Ascending aorta (tissue), 2 donors: ENCODE measurements at regions not wholly inside any gene's neighbourhood (a gene's known extent, or its start where the extent isn't known, plus 50 kb on each side); places are given as distances from the start of the nearest gene placed in this dataset.

Source experiments
- DNase-seq, 2 donors: peaks; one replicate each; pipeline ENCODE4 v3.0.0-alpha.2; 2019; ENCODE audit warnings: low spot score in 2 of 2
- H3K27ac ChIP-seq, 2 donors: fragments of 200-600 bp; sonication (generic); one replicate each; pipeline ENCODE4 v1.5.1; 2016 to 2017; ENCODE audit warnings: mild to moderate bottlenecking in 1 of 2
- H3K27me3 ChIP-seq: fragments of 200-600 bp; sonication (generic); one replicate; pipeline ENCODE4 v1.5.1; 2017
- H3K36me3 ChIP-seq, 2 donors: fragments of 200-600 bp; sonication (generic); one replicate each; pipeline ENCODE4 v1.5.1; 2016
- H3K4me1 ChIP-seq, 2 donors: fragments of 200-600 bp; sonication (generic); one replicate each; pipeline ENCODE4 v1.5.1; 2016 to 2017; ENCODE audit warnings: mild to moderate bottlenecking in 1 of 2
- H3K4me3 ChIP-seq, 2 donors: fragments of 200-600 bp; sonication (generic); one replicate each; pipeline ENCODE4 v1.5.1; 2016 to 2017; ENCODE audit warnings: mild to moderate bottlenecking in 1 of 2
- H3K9me3 ChIP-seq, 2 donors: fragments of 200-600 bp; sonication (generic); one replicate each; pipeline ENCODE4 v1.5.1; 2016
- intact Hi-C: fragments of 100-400 bp; cut with DNase I; formaldehyde crosslinking; loops from one replicate; pipeline ENCODE4 v1.15.1; 2023
- TF ChIP-seq, protein P1 (sequence below), 3 experiments: fragments of 200-600 bp in 2 of 3; fragments of 450-650 bp in 1 of 3; sonication (generic) in 2 of 3; IDR thresholded peaks; one replicate each; pipeline ENCODE4 v1.5.1; 2016 to 2019; ENCODE audit warnings: antibody characterized with exemption in 3 of 3, mild to moderate bottlenecking in 1 of 3, moderate library complexity in 1 of 3

DNA sequence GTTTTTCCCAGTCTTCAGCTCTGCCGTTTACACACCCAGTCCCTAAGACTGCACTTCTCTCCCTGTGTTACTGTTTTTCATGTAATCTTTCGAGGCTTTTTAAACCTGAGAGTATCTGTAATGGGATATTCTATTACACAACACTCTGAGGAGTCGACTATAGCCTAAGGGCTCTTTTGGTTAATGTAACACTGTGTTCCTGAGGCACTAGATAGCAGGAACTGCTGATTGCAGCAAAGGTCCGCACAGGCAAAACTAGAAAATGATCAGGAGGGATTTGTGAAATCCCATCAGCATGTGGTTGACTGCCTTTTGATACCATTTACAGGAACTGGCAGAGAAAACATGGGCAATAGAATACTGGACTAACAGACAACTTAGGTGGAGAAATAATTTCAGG is 512.3 kb upstream of the RAG2 start:
- Histone ChIP-seq H3K4me1 (no peaks in the 10 kb centered on the region), H3K9me3 (no peaks in the 10 kb centered on the region), H3K27ac (no peak overlapping the region), H3K36me3 (no peaks in the 10 kb centered on the region), H3K4me3 (no peak overlapping the region), H3K27me3 (no peaks in the 10 kb centered on the region)
- intact Hi-C loops = no loop called here
- DNase-seq = no peak
- TF ChIP-seq, protein P1, sequence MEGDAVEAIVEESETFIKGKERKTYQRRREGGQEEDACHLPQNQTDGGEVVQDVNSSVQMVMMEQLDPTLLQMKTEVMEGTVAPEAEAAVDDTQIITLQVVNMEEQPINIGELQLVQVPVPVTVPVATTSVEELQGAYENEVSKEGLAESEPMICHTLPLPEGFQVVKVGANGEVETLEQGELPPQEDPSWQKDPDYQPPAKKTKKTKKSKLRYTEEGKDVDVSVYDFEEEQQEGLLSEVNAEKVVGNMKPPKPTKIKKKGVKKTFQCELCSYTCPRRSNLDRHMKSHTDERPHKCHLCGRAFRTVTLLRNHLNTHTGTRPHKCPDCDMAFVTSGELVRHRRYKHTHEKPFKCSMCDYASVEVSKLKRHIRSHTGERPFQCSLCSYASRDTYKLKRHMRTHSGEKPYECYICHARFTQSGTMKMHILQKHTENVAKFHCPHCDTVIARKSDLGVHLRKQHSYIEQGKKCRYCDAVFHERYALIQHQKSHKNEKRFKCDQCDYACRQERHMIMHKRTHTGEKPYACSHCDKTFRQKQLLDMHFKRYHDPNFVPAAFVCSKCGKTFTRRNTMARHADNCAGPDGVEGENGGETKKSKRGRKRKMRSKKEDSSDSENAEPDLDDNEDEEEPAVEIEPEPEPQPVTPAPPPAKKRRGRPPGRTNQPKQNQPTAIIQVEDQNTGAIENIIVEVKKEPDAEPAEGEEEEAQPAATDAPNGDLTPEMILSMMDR (IDR thresholded peaks at IDR 0.05) = no peak

DNA sequence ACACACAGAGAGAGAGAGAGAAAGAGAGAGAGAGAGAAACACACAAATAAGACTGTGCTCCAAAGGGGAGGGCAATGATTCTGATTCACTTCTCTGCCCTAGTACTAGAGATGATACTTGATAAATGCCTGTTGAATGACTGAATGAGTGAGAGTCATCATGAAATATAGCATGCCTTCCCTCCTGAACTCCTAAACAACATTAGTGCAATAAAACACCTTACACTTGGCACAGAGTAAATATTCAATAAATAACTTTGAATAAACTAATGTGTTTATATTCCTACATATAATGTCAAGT is 511.2 kb upstream of the RAG2 start:
- TF ChIP-seq, protein P1 (IDR thresholded peaks at IDR 0.05) = no peak
- H3K9me3 ChIP-seq = no peaks in the 10 kb centered on the region
- no peaks in the 10 kb centered on the region for H3K4me1 ChIP-seq
- H3K27ac ChIP-seq = no peak overlapping the region
- H3K4me3 ChIP-seq = no peak overlapping the region
- no peaks in the 10 kb centered on the region for H3K36me3 ChIP-seq
- DNase-seq = no peak
- H3K27me3 ChIP-seq = no peaks in the 10 kb centered on the region
- intact Hi-C loops = no loop called here

DNA sequence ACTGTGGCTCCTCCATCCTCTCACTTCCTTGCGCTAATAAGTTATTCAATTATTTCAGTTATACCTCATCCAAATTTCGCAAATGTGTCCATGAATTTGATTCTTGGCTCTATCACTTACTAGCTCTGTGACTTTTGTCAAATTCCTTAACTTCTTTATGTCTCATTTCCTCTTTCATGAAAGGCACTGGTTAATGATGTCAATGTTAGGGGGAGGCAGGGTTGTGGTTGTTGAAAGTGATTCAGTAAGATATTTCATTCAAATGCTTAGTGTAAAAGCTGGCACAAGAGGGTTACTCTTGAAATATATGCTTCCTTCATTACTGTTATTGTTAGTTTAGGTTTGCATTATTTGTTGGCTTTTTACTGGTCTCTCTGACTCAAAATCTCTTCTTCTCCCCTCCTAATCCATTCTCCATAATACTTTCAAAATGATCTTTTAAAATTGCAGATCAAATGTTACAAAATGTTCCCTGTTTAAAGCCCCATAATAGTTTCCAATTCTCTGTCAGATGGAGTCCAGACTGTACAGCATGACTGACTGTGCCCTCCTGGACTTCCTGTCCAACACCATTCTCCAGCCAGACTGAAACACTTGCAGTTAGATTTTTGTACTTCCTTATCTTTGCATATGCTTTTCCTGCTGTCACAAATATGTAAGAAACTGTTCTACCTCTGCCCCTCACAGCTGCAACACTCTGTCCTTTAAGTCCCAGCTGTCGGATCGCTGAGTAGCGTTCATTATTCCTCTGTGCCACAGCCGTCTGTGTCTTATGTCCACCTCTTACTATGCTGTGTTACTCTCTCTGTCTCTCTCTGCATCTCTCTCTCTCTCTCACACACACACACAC is 510.6 kb upstream of the RAG2 start:
- H3K9me3 ChIP-seq = no peaks in the 10 kb centered on the region
- H3K36me3 ChIP-seq = no peaks in the 10 kb centered on the region
- H3K27me3 ChIP-seq = no peaks in the 10 kb centered on the region
- H3K4me3 ChIP-seq = no peak overlapping the region
- TF ChIP-seq, protein P1 (IDR thresholded peaks at IDR 0.05) = no peak
- no peak overlapping the region for H3K27ac ChIP-seq
- no peak for DNase-seq
- intact Hi-C loops = no loop called here
- no peaks in the 10 kb centered on the region for H3K4me1 ChIP-seq

DNA sequence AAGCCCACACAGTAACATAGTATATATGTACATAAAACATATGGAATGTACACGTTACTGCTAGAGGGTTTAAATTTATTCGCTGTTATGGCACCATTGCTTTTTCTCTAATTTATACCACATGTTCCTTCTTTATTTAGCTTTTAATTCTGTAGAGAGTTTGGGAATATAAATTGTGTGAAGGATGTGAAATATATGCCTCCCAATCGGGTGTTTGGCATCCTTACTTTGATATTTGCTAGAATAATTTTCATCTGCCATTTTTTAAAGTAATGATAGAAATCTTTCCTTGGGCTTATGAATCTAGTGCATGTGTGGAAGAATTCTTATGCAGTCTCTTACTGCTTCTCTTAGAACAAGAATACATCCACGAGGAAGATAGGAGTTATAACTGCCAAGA is 509.8 kb upstream of the RAG2 start:
- no peaks in the 10 kb centered on the region for H3K4me1 ChIP-seq
- intact Hi-C loops = no loop called here
- TF ChIP-seq, protein P1 (IDR thresholded peaks at IDR 0.05) = no peak
- no peak for DNase-seq
- H3K4me3 ChIP-seq = no peak overlapping the region
- H3K27me3 ChIP-seq = no peaks in the 10 kb centered on the region
- no peaks in the 10 kb centered on the region for H3K36me3 ChIP-seq
- H3K9me3 ChIP-seq = no peaks in the 10 kb centered on the region
- no peak overlapping the region for H3K27ac ChIP-seq

DNA sequence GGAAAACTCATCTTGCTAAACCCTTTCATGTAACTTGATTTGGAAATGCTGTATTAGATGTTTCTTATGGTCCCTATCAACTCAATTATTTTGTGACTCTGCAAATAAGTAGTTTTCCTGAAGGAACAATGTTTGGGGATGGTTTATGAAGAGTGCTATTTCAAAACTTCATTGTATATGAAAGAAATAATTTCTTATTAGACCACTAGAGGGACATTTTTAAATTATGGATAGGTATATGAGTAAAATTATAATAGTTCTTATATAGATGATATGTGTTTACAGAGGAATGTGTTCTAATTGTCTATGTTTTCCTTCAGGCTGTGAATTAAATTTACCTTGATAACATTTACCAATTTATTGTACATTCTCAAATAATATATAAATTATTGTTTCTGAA is 509.4 kb upstream of the RAG2 start:
- Histone ChIP-seq H3K36me3 (no peaks in the 10 kb centered on the region), H3K4me1 (no peaks in the 10 kb centered on the region), H3K4me3 (no peak overlapping the region), H3K27ac (no peak overlapping the region), H3K27me3 (no peaks in the 10 kb centered on the region), H3K9me3 (no peaks in the 10 kb centered on the region)
- TF ChIP-seq, protein P1 (IDR thresholded peaks at IDR 0.05) = no peak
- intact Hi-C loops = no loop called here
- no peak for DNase-seq

DNA sequence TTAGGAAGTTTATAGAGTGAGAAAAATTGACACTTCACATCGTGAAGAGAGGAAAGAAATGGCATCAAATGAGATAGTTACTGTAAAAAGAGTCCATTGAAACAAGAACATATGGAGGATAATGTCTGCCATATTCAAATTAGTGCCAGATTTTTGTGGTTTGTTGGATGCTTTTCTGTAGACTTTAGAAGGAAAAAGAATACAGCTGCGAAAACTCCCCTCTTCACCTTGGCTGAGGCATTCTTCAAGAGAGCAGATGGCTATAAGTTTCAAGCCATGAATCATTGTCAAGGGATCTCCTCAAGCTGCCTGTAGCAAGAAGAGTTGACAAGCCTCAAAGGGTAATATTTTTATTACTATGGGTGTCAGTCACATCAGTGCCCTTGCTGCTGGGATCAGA is 507.4 kb upstream of the RAG2 start:
- TF ChIP-seq, protein P1 (IDR thresholded peaks at IDR 0.05) = no peak
- intact Hi-C loops = no loop called here
- Histone ChIP-seq H3K9me3 (no peaks in the 10 kb centered on the region), H3K27ac (no peak overlapping the region), H3K27me3 (no peaks in the 10 kb centered on the region), H3K36me3 (no peaks in the 10 kb centered on the region), H3K4me3 (no peak overlapping the region), H3K4me1 (no peaks in the 10 kb centered on the region)
- no peak for DNase-seq
